HG02981 (cell line): ENCODE measurements at regions not wholly inside any gene's neighbourhood (a gene's known extent, or its start where the extent isn't known, plus 50 kb on each side); places are given as distances from the start of the nearest gene placed in this dataset.

Experiments used
- ATAC-seq: cut with Tn5 transposase; IDR thresholded peaks from one replicate; pipeline ENCODE4 v1.9.1; 2021; ENCODE audit warnings: mild to moderate bottlenecking, moderate library complexity; ENCODE audit not compliant: unreplicated experiment

DNA sequence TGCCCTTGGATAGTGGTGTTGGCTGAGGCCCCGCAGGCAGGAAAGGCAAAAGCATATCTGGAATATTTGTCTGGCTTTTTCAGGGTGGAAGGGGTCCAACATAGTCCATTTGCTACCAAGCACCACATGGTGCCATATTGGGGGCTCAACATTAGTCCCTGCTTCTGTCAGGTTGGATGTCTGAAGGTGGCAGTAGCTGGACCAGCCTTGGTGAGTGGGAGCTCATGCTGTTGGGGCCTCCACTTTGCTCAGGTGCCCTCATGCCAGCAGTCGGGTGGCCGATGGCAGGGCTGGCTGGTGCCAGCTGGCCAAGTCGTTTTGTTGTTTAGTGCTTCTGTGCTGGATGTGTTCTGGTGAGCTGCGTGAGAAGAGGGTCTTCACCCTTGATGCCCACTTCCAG is 135.3 kb downstream of the PAPOLA start:
- ATAC-seq = no peak

DNA sequence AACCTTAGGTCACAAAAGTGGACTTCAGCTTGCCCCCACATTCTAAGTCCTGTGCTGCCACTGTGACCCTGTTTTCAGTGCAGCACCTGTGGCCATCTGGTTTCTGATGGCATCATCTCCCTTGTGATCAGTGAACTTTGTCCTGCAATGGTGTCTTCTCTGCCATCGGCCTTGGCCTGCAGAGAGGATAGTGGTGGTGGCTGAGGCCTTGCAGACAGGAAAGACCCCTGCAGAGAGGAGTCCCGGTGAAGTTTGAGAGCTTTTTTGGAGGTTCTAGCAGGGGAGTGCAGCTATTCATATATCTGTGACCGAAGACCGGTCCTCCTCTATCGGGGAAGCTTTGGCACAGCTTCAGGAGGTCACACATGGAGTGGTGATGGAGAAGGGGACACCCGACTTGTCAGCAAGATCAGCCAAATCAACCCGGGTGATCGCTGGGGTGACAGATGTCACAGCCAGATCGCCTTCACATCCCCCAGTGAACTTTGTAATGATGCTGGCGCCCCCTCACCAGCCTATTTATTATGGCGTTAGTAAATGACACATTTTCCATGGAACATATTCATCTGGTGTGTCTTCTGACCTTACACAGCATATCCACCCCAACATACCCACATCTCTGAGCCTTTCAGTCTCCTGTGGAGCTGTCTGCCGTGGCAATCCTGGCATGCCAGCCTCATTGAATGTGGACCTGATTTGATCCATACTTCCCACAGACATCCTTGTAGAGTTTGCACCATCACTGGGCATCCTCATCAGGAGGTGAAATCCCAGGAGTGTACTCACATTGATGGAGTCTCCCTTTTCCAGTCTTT is 136.1 kb downstream of the PAPOLA start:
- no peak for ATAC-seq

DNA sequence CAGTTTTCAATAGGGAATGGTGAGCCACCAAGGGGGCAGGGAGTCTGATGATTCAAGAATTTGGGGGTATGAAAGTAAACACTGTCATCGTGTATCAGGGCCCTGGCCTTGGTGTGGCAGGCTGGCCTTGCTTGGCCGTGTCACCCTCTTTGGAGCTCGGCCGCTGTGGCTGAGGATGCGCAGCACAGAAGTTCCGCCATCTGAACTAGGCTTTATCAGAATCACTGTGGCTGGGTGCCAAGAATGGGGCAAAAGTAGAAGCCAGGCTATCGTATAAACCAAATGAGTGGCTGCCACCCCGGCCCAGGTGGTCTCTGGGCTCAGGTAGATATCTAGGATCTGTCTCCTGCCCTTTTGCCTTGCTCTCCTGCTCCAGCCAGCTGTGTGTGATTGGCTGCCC is 137.4 kb downstream of the PAPOLA start:
- ATAC-seq = no peak

DNA sequence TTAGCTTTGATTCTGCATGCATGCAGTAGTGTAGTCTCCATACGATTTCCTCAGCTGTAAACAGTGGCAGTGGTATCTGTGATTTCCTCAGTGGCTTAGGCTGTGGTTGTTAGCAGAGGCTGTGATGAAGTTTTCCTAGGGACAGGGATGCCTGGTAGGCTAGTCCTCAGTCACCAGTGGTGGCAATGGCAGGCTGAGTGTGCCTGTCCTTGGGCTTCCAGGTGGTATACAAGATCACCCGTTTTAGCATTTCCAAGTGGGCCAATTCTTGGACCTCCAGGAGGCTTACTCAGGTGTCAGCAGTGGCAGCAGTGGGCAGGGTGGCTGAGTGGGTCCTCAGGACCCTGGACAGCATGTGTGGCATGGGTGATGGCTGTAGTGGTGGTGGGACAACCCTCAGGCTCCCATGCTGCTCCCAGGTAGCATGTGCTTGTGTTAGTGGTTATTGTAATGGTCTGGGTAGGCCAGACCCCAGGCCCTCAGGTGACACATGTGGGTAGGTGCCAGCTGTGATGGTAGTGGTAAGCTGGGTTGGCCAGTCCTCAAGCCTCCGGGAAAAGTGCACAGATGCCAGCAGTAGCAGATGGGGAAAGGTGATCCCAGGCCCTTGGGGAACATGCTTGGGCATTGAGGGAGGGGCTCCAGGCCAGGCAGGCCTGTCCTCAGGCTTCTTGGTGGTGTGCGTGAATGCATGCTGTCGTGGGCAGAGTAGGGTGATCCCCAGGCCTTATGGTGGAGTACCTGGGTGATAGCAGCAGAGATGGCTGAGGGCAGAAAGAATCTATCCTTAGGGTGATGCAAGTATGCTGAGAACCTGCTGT is 146.5 kb downstream of the PAPOLA start:
- no peak for ATAC-seq

DNA sequence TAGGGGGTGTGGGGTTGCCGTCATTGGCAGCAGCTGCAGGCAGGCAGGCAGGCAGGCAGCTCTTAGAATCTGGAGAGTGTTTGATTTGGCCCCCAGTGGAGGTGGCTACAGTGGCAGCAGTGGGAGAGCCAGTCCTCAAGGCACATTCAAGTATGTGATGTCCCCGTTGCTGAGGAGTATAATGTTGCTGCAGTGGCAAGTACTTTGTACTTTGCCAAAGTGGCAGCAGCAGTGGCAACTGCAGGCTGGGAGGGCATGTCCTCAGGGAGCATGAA is 147.1 kb downstream of the PAPOLA start:
- no peak for ATAC-seq

DNA sequence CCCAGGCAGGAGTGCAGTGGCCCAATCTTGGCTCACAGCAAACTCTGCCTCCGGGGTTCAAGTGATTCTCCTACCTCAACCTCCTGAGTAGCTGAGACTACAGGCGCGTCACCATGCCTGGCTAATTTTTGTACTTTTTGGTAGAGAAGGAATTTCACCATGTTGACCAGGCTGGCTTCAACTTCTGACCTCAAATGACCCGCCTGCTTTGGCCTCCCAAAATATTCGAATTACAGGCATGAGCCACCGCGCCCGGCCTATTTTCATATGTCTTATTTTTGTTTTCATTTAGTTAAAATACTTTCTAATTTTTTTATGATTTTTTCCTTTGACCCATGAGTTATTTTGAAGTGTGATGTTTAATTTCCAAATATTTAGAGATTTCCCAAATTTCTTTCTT is 143.6 kb upstream of the VRK1 start:
- no peak for ATAC-seq

DNA sequence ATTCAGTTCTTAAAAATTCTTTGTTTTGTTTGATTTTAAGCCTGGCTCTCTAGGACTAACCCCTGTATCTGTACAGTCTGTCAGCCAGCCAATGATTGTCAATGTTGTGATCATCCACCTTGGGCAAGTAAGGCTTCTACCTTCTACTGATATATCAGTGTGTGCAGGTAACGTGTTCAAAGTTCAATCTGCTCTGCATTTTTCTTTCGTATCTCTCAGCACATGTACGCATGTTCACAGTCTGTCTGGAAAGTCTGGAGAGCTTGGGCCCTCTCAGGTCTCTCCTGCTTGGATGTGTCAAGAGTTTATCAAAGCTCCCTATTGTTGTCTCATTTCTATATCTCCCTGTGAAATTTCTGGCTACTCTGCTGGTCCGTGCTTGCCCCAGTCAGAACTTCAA is 138.6 kb upstream of the VRK1 start:
- ATAC-seq = no peak

DNA sequence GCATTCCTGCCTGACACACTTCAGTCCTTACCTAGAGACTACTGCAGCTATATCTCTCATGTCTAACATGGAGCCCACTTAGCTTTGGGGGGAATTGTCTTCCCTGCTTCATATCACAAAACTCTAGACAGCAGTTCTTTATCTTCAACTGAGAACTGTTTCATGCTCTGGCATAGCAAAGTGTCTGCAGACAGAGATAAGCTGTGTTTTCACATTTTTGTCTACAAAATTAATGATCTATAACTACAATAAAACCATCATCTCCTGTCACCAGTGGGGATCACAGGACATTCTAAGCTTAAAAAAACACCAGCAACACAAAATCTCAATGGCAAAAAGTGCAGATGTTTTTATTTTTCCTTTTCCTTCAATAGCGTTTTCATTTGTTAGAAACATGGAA is 137.1 kb upstream of the VRK1 start:
- no peak for ATAC-seq

DNA sequence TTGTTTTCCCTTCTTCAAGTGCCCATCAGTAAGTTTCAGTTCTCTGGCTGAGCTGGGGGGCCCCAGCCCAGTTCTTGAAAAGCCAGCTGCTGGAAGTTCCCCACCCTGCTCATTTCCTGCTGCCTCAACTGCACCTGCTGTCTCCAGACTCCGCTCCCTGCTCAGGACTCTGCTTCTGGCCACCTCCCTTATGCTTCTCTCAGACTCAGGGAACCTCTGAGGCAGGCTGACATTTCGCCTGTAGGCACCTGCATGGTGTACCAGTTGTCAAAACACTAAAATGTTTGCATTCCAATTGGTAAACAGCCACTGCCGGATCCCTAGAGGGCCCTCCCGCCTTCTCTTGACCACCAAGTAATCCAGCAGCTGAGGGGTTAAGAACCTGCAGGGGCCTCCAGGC is 136.5 kb upstream of the VRK1 start:
- ATAC-seq = no peak

DNA sequence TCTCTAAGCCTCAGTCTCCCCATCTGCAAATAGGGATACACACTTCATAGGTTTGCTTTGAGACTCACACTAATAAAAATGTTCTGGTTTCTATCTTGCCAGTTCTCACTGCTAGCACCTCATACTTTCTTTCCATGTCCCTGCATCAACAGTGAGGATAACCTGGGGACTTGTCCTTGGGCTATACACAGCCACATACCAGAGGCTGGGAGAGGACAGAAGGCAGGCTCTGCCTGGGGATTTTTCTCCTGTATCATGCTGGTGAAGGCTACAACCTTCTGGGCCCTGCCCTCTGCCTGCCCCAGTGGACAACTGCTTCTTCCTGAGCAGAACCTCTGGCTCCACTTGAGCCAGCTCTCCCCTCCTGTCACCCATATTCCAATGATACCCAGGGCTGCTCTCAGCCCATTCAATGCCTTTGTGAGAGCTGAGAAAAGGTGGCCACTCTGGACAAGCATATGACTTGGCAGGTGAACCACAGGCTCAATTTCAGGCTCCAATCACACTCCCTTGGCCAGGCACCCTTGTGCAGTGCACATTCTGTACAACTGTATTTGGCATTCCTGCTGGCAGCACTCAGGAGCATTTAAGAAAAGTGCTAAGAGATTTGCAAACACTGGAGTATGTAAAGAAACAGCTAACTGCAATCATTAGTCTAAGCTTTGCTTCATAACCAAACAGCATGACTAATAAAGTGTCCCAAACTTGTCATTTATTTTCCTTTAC is 135.8 kb upstream of the VRK1 start:
- no peak for ATAC-seq

DNA sequence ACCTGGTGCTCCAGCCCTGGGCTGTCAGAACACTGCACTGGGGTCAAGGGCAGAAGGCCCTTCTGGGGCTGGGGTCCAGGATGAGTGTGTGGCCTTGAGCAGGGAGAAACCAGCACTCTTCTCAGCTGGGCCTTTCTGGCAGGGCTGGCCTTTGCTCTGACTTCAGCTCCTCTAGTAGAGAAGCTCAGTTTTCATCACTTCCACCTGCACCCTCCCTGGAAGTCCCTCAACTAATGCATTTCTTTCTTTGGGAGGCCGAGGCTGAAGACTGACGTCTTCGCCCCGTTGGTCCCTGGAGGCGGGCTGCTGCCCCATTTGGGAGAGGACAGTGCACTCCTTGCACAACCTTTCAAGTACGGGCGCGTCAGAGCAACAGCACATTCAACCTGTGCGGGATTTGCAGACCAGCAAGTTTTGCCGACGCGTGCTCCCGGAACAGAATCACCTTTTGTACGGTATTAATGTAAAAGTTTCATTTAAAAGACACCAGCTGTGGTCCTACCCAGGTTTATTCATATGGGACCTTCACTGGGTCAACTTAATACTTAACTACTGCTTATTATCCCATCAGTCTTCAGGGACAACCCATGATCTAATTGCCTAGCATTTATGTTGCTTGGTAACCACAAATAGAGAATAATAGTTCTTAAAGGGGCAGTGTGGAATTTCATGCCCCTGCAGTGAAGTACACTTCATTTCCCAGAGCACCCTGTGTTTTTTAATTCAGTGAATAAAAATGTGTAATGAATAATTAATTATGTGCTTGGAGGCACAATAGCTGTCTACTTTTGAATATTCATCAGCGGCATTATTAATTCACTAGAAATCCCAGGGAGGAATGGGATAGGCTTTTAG is 134.8 kb upstream of the VRK1 start:
- no peak for ATAC-seq

DNA sequence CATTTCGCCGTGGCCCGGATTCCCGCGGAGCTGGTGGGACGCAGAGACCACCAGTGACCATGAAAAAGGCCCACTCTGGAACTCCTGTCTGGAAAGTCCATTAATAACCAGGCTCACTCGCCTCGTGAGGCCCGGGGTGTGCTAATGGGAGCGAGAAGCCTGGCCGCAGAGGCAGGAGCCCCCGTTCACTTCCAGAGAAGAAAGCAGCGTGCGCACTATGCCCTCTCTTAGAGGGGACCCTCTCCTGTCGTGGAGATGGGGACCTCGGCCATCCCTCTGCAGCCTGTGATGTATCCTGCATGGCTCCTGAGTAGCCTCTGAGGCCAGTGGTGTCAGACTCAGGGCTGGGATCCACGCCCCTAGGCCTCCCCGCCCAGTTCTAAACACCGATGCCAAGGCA is 134.1 kb upstream of the VRK1 start:
- ATAC-seq = no peak

DNA sequence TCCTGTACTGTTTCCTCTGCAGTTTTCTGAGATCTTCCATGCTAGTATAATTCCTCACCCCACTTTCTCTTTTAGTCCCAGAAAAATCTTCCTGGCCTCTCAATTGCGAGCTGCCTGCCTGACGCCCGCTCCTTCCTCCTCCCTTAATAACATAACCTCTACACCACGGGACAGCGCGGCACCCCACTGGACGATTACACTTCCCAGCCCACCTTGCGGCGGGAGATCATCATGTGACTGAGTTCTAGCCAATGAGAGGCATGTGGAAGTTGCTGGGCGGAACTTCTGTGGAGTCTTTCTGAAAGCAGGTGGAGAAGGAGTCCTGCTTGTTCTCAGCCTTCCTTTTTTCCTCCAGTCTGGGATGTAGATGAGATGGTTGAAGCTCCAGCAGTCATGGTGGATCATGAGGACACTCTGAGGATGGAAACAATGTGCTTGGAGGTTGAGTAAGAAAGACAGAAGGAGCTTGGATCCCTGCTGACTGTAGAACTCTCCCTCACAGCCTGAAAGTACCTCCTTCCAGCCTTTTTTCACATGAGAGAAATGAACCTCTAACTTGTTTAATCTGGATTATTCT is 133.6 kb upstream of the VRK1 start:
- ATAC-seq = no peak

DNA sequence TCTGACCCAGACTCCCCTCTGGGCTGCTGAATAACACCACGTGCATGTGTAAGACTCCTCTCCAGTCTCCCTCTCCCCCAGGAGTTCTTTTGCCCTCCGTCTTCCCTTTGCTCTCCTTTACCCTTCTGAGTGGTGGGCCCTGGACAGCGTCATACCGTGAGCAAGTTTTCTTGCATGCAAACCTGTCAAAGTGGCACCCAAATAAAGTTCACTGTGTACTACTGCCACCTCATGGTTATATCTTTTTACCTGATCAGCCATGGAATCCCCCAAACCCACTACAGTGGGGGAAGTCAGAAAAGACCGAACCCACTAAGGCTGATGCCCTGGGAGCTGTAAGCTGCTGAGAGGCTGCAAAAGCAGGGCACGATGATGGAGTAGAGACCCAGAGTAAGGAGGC is 131.1 kb upstream of the VRK1 start:
- ATAC-seq = no peak

DNA sequence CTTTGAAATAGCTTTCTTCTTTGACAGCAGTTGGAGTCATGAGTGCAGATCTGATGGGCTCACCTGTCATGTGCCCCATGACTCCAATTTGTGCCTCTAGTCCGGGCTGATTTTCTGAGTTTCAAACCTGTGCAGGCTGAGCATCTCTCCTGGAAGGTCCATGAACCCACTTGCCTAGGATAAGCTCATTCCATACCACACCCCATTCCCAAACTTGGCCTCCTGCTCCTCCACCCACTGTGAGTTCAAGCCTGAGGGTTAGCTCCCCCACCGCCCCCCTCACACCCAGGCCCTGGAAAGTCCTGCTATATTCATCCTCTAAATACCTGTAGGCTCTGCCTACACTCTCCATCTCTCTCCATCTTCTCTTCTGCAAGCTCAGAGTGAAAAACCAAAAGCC is 126.8 kb upstream of the VRK1 start:
- ATAC-seq = no peak

DNA sequence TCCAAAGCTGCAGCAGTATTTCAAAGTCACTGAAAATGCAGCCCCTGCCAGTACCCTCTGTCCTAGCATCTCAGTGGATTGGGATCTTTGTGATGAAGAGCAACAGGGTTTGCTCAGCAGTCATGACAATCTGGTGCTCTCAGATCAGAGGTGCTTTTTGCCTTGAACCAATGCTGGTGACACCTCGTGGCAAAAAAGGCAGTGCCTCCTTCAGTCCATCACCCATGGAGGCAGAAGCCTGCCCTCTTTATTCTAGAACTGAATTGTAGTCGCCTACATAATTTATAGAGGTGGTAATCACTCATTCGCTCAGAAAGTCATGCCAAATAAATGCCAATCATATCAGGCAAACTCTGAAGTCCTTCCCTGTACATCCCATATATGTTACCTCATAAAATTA is 126.0 kb upstream of the VRK1 start:
- no peak for ATAC-seq

DNA sequence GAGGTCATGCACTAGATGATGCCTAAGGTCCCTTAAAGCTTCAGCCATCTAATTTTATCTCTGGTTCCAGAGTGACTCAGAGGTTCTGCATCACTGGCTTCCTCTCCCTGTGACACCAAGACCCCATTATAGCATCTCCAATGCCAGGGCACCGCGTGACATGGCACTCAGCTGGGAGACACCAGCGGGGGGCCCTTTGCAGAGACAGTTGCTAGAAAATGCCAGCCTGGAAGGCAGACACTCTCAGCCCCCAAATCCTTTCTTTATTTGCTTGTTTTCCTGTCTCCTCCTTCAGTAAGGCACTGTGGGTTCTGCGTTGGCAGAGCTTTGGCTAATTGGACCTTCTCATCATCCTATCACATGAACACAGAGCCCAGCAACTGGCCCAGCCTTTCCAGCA is 123.5 kb upstream of the VRK1 start:
- no peak for ATAC-seq

DNA sequence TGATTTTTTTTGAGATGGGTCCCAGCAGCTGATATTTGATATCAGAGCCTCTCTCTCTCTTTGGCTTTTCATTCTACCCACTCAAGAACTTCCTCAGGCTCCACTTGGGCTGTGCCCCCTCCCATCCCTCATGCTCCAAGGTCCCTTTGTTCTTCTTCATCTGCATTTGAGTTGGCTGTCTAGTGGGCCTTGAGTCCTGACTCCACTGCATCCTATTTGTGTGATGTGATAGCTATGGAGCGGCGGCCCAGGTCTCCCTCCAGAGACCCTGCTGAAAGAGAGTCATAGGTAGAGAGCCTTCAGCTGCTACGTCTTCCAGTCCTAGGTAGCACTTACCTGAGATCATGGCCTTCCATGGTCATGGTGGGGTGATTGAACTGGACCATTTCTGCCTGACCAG is 123.1 kb upstream of the VRK1 start:
- no peak for ATAC-seq

DNA sequence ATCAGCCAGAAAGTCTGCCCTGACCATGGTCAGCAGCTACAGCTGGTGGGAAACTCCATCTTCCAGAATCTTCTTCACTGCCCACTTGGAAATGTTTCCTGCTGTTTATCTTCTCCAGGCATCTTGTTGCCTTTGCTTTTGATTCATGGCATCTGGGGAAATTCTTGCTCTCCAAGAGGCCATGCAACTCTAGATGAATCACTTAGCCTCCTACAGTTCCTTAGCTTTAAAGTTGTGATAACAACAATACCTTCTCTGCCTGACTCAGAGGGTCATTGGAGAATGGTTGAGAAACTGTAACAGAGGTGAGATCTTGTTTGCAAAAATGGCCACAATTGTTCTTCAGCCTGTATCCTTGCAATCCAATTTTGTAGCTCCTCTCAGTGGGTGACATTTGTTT is 121.0 kb upstream of the VRK1 start:
- ATAC-seq = no peak

DNA sequence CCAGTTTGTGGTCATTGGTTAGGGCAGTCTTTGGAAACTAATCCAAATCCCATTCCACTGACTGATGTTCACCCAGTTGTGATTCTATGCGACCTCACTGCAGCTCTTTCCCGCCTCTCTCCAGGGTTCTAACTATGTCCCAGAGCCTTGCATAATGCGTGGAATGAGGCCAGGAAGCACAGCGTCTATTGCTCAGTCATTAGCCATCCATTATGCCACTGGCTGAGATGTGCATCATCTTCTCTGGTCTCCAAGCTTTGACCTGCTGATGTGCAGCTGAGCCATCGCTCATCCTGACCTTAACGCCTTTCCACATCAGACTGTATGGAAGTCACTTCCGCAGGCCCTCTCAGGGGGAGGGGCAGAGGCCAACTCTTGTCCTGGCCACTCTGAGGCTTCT is 115.4 kb upstream of the VRK1 start:
- no peak for ATAC-seq

DNA sequence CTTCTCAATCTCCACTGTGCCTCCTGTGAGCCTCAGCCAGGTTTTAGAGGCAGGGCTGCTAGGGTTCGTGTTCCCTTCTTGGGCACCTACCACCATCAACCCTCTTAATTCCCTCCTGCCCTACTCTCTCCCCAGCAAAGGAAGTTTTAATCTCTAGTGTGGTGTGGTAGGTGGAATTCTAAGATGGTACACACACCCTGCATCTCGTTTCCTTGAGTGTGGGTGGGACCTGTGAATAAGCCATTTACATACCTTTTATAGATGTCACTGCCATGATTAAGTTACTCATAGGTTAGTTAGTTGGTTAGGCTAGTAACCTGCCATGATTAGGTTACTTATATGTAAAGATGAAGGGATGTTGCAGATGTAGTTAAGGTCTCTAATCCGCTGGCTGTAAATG is 114.8 kb upstream of the VRK1 start:
- ATAC-seq = no peak
